ENCODE measurements at regions not wholly inside any gene's neighbourhood (a gene's known extent, or its start where the extent isn't known, plus 50 kb on each side); places are given as distances from the start of the nearest gene placed in this dataset.
"Not testable (repeated sequence)": the region's sequence is repeated elsewhere in the genome, so short reads cannot be mapped to it uniquely, and the experiment has no call there.

DNA sequence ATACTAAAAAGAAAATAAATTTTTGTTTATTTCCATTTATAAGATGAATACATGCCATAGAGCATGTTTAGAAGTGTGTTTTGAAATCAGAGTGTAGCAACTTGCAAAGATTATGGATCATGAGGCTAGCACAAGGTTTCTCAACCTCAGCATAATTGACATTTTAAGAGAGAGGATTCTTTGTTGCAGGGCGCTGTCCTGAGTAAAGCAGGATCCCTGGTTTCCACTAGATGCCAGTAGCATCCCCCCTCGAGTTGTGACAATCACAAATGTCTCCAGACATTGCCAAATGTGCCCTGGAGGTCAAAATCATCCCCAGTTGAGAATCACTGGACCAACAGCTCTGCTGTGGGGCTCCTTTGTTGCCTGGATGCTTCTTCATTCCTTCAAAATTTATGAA, 128.5 kb upstream of the RBMS3 start:
- no peak for DNase-seq

DNA sequence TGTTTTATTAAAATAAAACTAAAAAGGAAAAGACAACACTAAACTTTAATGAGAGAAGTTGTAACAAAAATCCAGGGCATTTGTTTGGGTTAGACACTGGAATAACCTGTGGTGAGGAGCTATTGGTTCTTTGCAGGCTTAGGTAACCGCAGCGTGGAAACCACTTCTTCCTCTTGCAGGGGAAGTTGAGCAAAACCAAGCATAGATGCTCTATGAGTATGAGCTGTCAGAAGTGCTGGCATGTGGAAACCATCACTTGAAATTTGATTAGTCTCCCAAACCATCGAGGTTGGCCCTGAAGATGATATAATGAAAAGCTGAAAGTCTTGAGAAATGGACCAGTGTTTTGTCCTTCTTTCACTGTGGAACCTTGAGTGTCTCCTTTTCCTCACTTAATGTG, 127.1 kb upstream of the RBMS3 start:
- DNase-seq: no peak

DNA sequence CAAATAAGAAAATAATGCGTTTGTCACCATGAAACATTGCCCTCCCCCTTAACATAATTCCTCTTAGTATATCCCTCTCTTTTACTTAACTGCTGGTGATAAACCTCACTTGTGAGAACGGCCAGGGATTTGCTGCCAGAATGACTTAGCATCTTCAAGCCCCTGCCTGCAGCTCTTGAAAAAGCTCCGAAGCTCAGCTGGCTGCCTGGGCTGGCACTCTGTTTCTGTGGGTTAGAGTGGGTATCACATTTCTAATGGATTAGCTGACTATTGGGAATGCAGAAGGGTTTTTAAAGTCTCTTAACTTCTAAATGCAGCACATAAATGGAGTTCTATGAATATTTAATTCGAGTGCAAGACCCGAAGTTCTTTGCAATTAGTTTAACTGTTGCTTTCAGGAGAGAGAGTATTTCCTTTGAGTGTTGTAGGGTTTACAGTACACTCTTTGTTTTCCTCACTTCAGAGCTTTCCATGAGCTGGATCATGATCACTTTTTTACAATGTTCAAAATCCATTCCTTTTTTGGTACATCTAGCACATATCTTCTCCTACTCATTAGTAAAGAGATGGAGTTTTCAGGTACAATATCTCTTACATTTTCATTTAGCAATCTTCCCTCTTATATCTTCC, 124.7 kb upstream of the RBMS3 start:
- peak in 1 of 2 experiments; percentile 48 for DNase-seq

DNA sequence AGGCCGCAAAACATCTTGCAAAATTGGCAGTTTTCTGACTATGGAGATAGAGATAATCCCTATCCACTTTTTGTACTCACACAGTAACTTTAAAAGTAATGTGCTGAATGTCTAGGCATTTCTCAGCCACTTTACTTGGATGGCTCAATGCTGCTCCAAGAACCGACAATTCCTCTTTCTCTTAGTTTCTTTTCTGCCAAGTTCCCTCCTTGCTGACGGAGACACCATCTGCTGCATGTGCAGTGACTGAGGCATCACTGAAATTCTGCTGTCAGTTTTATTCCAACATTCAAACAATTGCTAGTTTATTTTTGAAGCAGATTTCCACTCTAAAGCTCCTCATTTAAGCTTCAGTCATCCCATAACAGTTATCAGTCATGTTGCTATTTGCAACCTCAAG, 116.0 kb upstream of the RBMS3 start:
- peak in 1 of 2 experiments; percentile 44 for DNase-seq

DNA sequence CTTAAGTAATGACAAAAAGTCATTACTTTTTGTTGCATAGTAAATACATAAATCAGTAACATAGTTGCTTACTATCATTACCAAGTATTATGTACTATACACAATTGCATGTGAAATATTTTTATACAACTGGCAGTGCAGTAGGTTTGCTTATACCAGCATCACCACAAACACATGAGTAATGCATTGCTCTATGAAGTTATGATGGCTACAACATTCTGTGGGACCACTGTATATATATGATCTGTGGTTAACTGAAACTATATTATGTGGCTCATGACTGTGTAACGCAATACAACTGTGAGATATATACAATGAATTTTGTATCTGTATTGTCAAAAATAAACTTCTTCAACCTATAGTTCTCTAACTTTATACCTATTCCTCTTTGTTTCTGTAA, 113.7 kb upstream of the RBMS3 start:
- no peak for DNase-seq

DNA sequence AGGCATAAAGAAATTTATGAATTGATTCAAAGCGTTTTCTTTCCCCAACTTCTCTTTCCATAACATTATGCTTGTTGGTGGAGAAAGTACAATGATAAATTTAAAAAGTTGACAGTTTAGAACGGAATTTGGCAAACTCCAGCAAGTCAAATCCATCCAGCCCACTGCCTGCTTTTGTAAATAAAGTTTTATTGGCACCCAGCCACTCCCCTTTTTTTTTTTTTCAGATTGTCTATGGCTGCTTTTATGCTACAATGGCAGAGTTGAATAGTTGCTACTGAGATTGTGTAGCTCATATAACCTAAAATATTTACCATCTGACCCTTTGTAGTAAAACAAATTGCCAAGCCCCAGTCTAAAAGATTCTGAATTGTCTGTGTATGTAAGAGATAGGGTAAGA, 112.8 kb upstream of the RBMS3 start:
- DNase-seq: peak in 1 of 2 experiments; percentile 21

DNA sequence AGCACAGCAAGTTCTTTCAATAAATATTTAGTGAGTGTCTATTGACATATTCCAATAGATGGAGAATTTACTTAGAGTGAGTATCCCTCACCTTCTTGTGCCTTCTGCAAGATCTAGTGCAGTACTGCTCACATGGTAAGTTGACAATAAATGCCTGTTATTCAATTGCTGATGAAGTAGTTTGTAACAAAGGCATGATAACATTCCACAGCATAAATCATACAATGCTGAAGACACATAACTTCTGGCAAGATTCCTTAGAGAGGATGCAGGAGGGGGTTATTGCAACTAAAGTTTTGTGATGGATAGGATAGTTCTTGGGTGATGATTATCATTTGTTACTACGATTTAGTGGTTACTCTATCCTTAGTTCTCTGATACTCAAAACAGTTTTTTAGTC, 112.2 kb upstream of the RBMS3 start:
- no peak for DNase-seq

DNA sequence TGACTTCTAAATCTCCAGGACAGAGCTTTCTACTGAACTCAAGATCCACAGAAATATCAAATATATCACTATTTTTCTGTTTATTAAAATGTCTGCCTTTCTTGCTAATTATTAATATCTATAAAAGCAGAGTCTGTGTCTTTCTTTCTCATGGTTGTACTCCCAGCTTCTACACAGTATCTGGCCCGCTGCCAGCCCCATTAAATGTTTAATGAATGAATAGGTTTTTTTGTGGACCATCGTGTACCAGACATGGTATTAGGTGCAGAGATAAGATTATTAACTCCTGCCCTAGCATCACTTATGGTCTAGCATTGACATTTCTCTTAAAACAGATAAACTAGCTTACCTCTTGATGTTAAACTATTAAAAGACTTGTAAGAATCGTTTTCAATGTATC, 111.4 kb upstream of the RBMS3 start:
- no peak for DNase-seq

DNA sequence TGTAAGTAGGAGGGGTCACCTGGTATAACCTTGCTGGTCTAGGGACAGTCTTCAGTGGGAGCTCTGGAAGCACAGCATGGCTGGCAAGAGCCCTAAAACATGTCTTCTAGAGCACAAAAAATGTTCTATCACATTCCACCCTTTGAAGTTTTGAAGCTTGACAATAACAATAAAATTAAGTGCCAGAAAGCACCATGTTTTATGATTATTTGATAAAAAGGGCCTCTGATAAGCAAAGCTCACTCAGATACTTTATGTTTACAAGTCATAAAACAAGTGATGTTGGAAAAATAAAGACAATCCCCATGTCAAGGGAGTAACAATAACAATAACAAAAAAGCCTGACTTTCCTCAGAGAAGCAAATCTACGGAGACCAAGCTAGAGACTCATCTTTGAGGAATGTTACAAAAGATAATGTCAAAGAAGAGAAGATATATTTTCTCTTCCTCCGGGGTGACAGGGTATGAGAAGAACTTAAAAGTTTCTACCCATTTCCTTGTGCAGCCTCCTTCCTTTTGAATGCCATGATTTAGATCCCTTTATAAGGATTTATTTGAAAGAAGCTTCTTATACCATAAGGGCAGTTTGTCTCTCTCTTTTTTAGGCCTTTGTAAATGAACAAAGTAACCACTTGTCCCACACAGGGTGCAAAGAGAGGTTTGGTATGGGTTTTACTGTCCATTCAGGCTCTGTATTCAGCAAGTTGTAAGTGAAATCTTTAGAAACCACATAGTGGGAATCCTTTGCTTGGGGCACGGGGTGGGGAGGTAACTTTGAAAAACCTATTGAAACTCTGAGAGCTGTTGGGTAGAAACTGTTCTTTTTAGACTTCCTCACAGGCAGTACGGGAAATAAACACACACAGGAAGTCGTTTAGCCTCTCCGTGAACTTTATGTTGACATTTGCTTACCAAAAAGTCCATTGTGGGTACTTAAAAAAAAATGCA, 109.6 kb upstream of the RBMS3 start:
- DNase-seq: no peak

DNA sequence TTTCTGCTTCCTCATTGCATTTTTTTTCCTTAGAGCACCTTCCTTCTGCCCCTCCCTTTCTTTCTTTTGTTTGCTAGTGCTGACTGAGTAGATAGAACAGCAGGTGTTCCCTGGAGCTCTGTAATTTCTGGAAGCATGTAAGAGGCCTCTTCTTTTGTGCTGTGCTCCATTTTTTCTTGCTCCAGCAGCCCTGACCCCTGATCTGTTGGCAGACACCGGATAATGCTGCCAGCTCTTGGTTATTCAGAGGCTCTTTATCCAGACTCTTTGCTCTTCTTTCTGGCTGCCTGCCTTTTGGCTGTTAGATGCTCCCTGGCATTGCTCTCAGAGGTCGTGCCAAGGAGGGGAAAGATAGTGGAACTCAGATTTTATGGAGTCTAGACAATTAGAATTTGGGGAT, 104.4 kb upstream of the RBMS3 start:
- DNase-seq: peak; percentile 60 to 90

DNA sequence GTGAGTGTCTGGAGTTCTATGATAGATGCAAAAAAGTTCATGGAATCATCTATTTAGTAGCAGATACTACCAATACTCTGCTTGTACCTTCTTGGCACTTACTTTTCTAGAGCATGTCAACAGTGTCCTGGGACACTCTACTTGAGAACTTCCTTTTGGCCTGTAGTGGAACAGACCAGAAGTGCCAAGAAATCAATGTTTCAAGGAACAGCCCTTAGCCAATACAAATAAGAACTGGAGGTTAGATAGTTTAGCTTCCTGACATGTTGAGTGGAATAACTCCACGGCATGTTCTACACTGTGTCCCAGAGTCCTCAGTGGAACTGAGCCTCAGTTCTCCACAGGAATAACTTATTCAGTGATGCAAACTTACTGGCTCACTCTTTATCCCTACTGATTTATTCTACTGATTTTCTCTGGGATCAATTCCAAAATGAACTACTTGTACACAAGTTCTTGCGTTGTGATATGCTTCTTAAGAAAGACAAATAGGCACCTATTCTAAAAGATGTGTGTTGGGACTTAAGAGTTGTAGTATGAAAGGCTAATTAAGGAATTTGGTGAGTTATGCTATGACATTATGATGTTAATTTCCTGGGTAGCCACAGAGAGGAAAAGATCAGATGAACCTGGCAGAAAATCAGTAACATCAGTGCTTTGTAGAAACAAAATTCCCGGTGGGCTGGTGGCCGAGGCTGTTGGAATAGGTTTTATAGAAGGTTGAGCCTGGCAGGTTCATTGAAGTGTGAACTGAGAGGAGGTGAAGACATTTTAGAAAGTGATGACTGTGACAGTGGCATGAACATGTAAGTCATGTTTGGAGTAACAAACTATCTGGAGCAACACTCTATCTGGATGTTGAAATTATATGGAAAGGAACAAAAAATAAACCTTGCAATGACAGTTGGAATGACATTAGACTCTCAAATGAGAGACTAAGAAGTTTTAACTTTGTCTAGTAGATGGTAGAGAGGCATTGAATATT, 101.8 kb upstream of the RBMS3 start:
- peak in 1 of 2 experiments; percentile 8 for DNase-seq

DNA sequence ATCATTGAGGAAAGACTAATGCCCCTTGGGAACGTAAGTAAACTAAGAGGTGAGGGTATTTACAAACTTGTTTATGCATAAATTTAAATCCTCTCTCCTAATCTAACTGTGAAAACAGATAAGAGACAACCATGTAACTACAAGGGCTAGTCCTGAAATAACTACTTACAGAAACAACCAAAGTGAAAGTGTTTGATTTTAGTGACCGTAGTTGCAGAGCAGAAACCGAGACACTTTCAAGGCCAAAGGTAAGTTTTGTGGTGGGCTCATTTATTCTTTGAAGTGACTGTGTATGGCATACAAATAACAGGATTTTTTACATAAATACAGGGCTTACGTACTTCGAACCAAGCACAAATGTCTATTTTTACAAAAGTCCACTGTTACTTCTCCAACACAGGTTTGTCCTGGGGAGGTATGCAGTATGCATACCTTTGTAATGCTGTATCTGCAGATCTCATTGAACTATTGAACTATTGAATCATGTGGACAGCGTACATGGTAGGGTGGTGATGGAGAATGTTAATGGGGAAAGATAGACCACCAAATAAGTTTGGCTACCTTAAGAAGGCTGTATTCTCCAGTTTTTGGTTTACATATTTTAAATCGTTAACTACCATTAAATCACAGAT, 99.6 kb upstream of the RBMS3 start:
- no peak for DNase-seq

DNA sequence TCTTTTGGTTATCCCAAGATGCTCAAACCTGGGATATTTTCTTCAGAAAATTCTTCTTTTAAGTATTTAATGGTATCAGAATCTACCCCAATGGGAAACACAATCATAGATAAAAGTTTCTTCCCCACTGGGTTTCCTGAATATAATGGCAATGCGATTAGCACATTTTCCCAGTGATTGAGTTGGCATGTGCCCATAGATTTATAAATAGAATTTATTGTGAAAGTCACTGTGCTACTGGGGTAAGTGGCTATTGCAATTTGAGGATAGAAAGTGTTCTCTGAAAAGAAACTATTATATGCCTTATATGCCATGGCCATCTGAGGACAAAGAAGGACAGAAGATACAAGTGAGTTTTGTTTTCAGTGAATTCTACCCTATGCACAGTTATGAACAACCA, 99.0 kb upstream of the RBMS3 start:
- DNase-seq: no peak

DNA sequence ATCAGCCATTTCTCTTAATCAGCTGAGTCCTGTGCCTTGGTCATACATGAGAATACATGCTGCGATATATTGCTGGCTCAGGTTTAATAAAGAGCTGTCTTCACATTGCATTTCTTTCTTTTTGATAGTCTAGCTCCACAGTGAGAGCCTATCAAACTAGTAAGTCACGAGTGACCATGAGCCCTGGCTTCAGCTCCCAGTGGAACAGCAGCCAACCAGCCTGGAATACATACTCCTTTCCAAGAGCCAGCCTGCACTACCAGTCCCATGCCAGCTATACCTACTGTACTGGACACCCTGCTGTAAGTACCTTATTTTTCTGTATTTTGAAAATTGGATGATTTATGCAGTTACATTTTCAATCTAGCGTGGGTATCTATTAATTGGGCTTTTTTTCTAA, 98.0 kb upstream of the RBMS3 start:
- DNase-seq: not testable (repeated sequence)

DNA sequence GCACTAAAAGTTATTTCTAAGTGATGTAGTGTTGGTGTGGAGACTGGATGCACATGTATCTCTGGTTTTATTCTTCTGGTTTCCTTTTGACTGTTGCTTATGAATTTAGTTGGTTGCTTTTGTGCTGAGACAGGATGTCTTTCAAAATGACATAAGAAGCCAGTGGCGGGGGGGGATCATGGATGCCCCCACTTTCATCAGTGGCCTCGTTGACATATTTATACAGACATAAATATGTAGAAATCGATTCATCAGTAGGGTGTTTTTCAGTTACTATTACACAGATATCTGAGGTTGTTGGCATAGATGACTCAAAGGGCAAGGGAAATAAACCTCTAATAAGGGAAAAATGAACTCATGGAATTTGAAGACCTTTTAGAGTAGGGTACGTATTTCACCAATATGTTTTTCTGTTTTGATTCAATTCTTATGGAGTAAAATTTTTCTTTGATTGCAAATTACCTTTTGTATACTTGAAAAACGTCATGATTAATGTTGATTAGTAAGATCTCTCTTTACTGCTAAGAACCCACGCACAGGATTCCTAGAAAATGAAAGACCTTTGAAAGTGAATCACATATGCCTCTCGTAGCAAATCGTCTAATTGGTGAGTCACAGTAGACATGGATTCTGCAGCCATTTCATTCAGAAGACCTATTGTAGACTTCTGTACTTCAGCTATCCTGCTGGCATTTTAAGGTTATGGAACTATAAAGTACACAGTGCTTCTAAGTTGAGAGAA, 97.4 kb upstream of the RBMS3 start:
- DNase-seq: no peak

DNA sequence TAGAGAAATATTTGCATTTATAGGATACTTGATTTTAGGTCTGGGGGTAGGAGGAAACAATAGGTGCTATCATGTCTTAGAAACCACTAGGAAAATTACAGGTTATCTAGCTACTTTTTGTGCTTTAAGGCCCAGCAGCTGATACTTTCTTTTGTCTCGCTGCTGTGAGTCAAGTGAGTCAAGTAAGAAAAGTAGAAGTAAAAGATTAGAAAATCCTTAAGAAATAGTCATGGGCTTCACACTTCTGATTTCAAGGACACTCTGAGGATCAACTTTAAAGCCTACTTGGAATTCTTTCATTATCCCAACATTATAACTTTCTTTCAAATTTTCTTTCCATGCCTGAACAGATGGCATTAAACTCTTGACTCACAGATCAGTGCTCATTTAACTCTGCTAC, 95.2 kb upstream of the RBMS3 start:
- no peak for DNase-seq

DNA sequence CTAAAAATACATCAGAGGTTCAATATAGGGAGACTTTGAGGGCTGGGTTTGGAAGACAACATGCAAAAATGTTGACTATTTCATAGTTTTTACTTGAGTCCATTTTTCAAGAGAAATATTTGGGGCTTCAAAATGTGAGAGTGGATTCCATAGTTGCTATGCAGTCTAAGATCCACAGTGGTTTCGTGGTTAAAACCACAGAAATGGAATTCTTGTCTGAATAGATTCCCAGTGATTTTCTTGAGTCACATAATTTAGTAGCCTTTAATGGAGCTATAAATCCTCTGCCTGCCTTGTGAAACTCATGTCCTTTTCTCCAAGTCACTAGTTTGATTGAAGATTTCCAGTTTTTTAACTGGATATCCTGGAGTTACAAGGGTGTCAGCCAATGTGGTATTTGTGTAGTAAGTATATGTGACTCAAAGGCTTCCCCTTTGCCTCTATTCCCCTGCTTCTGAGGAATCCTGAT, 94.7 kb upstream of the RBMS3 start:
- DNase-seq: no peak

DNA sequence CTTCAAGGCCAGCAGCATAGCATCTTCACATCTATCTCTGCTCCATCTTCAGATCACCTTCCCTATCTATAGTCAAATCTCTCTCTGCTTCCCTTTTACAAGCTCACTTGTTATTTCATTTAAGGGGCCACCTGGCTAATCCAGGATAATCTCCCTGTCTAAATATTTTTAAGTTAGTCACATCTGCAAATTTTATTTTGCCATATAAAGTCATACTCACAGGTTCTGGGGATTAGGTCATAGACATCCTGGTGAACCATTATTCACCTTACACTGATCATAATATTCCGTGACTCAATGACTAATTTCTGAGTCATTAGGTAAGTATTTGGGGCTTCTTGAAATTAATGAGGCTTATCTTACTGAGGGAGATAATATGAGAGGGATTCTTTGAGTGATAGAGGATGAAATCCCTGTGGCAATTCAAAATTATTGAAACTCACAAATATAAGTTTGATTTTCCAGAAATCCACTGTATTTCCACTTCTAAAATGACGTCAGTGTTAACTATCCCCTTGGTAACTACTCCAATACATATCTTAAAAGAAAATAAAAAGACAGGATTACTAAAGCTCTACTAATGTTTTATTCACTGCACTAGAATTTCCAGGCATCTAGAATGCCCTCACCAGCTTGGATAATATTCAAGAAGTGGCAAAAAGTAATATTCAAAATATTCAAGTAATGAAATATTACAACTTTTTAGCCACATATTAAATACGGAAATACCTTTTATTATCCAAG, 93.7 kb upstream of the RBMS3 start:
- DNase-seq: no peak

DNA sequence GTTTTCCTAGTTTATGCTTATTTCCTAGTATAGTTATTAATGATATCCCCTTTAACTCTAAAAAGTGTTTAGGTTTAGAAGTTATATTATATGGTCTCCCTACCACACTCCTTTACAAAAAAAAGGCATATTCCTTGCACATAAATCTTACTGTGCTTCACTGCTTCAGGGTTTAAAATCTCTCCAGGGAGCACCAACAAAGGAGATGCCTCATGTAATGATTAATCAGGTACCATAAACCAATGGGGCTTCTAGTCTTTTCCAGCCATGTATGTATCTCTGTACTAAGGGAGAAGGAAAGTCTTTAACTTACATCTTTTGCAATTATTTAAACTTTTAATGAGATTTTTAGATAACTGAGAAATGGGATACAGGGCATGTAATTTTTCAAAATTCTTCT, 91.5 kb upstream of the RBMS3 start:
- no peak for DNase-seq

DNA sequence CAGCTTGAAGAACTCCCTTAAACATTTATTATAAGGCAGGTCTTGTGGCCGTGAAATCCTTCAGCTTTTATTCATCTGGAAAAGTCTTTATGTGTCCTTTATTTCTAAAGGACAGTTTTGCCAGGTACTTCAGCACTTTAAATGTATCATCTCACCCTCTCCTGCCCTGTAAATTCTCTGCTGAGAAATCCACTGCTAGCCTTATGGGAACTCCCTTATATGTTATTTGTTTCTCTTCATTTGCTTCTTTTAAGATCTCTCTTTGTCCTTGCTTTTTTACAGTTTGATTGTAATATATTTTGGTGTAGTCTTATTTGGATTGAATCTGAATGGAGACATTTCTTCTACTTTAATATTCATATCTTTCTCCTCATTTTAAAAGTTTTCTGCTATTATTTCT, 86.7 kb upstream of the RBMS3 start:
- DNase-seq: no peak

DNA sequence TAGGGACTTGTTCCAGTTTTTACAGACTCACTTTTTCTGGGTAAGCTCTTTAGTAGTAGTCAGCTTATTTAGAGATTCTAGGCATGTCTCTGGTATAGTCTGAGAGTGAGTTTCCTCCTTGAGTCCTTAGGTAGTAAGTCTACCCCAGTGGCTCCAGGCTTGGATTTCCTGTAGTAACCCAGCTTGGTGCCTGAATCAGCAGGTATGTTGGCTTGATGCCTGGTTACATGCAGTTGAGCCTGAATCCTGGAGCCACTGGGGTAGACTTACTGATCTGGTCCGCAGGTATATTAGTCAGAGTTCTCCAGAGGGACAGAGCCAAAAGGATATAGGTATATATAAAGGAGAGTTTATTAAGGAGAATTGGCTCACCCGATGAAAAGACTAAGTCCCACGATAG, 85.8 kb upstream of the RBMS3 start:
- peak in 1 of 2 experiments; percentile 25 for DNase-seq

Measured in NCI-H446 (cell line).